ENCODE measurements at regions not wholly inside any gene's neighbourhood (a gene's known extent, or its start where the extent isn't known, plus 50 kb on each side); places are given as distances from the start of the nearest gene placed in this dataset.

DNA sequence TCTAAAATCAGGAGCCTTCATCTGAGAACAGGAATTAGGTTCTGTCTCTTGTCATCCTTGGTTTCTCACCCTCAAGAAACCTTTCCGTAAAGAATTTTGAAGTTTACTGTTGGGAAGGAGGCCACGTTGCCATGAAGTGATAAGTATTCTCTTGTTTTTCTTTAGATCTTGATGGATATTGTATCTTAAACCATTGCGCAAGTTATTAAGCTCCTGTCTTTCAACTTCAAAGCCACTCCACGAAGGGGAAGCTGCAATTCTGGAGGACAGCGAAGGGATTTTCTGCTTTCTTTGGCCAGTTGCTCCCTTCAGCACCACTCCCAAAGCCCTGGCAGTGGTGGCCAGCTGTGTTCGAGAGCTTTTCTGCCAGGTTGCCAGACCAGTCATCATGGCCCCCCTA lies 198.1 kb upstream of the EXOC2 start:
- DNase-seq (ENCODE audit: low read depth, low spot score) (no peak), ATAC-seq (no peak)
- Histone ChIP-seq H2AFZ (ENCODE audit: low read depth, low read length, poor library complexity, severe bottlenecking) (no peak overlapping the region), H3K27ac (ENCODE audit: low read depth, low read length) (no peak overlapping the region), H3K36me3 (ENCODE audit: control insufficient read depth in 1 of 2, insufficient read depth in 2 of 2, low read length in 2 of 2) (no peaks in the 10 kb centered on the region), H3K79me2 (ENCODE audit: insufficient read depth, low read length) (no peaks in the 10 kb centered on the region), H3K4me1 (ENCODE audit: control insufficient read depth in 1 of 2, insufficient read depth in 2 of 2, low read length in 2 of 2) (no peaks in the 10 kb centered on the region), H3K9me2 (ENCODE audit: insufficient read depth) (no peaks in the 10 kb centered on the region), H4K20me1 (ENCODE audit: insufficient read depth) (no peaks in the 10 kb centered on the region), H3K9ac (ENCODE audit: low read length) (no peak overlapping the region), H3K4me3 (replicated peaks in 1 of 2; ENCODE audit: low read depth in 1 of 2, low read length in 2 of 2) (no peak overlapping the region), H3K4me2 (ENCODE audit: low read length) (no peak overlapping the region), H3K9me3 (ENCODE audit: control insufficient read depth in 1 of 2, insufficient read depth in 1 of 2, low read depth in 1 of 2, low read length in 2 of 2) (no peaks in the 10 kb centered on the region), H3K27me3 (ENCODE audit: insufficient read depth, low read length) (no peaks in the 10 kb centered on the region)
- POLR2A ChIA-PET = no interaction called here
- no TSS peak for BruUV-seq (replicated peaks)
- TF ChIP-seq POLR2A (IDR thresholded peaks at IDR 0.05; ENCODE audit: borderline replicate concordance, extremely low read depth, insufficient read depth, insufficient read length) = no peak
- RAD21 ChIA-PET (ENCODE audit: low non-redundant PET in 1 of 2, low total read pairs in 2 of 2, uncharacterized antibody in 2 of 2, unreplicated experiment in 2 of 2) = no interaction called here
- CTCF ChIA-PET = no interaction called here
- intact Hi-C loops (cut with micrococcal nuclease) = no loop called here

DNA sequence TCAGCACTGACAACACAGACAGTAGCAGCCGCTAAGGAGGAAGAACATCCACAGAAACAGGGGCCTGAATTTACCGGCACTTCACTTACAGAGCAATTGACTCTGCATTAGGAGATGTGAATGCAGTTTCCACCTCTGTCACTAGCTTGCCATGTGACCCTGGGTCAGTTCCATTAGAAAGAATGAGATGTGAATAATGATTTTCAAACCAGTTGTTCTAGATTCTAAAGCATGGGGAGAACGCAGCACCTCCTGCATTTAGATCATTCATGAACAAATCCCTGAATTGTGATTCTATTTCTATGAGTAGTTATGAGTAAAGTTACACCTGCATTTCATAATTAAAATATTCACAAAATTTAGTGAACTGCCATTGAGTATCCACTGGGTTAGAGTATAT lies 197.3 kb upstream of the EXOC2 start:
- RAD21 ChIA-PET (ENCODE audit: low non-redundant PET in 1 of 2, low total read pairs in 2 of 2, uncharacterized antibody in 2 of 2, unreplicated experiment in 2 of 2) = no interaction called here
- Histone ChIP-seq H3K9ac (ENCODE audit: low read length) (no peak overlapping the region), H3K36me3 (ENCODE audit: control insufficient read depth in 1 of 2, insufficient read depth in 2 of 2, low read length in 2 of 2) (no peaks in the 10 kb centered on the region), H3K27ac (ENCODE audit: low read depth, low read length) (no peak overlapping the region), H3K79me2 (ENCODE audit: insufficient read depth, low read length) (no peaks in the 10 kb centered on the region), H3K9me2 (ENCODE audit: insufficient read depth) (no peaks in the 10 kb centered on the region), H4K20me1 (ENCODE audit: insufficient read depth) (no peaks in the 10 kb centered on the region), H3K4me3 (replicated peaks in 1 of 2; ENCODE audit: low read depth in 1 of 2, low read length in 2 of 2) (no peak overlapping the region), H3K4me1 (ENCODE audit: control insufficient read depth in 1 of 2, insufficient read depth in 2 of 2, low read length in 2 of 2) (no peaks in the 10 kb centered on the region), H2AFZ (ENCODE audit: low read depth, low read length, poor library complexity, severe bottlenecking) (no peak overlapping the region), H3K9me3 (ENCODE audit: control insufficient read depth in 1 of 2, insufficient read depth in 1 of 2, low read depth in 1 of 2, low read length in 2 of 2) (no peaks in the 10 kb centered on the region), H3K27me3 (ENCODE audit: insufficient read depth, low read length) (no peaks in the 10 kb centered on the region), H3K4me2 (ENCODE audit: low read length) (no peak overlapping the region)
- no TSS peak for BruUV-seq (replicated peaks)
- DNase-seq (ENCODE audit: low read depth, low spot score) (no peak), ATAC-seq (no peak)
- intact Hi-C loops (cut with micrococcal nuclease) = no loop called here
- CTCF ChIA-PET = no interaction called here
- TF ChIP-seq EZH2 (IDR thresholded peaks at IDR 0.05) (no peak), CEBPB (IDR thresholded peaks at IDR 0.05; ENCODE audit: low read depth) (no peak), ZFX (IDR thresholded peaks at IDR 0.05) (no peak), SRF (IDR thresholded peaks at IDR 0.05; ENCODE audit: low read depth) (no peak), TCF7L2 (IDR thresholded peaks at IDR 0.05; ENCODE audit: borderline replicate concordance, extremely low read depth, insufficient read depth, insufficient read length) (no peak), YY1 (IDR thresholded peaks at IDR 0.05; ENCODE audit: extremely low read depth, insufficient replicate concordance, low read depth, low read length) (no peak), RAD21 (IDR thresholded peaks at IDR 0.05; ENCODE audit: low read depth) (no peak), ELF1 (IDR thresholded peaks at IDR 0.05; ENCODE audit: borderline replicate concordance, low read depth) (no peak), EGR1 (IDR thresholded peaks at IDR 0.05; ENCODE audit: low read depth) (no peak)
- TF ChIP-seq, protein P1, sequence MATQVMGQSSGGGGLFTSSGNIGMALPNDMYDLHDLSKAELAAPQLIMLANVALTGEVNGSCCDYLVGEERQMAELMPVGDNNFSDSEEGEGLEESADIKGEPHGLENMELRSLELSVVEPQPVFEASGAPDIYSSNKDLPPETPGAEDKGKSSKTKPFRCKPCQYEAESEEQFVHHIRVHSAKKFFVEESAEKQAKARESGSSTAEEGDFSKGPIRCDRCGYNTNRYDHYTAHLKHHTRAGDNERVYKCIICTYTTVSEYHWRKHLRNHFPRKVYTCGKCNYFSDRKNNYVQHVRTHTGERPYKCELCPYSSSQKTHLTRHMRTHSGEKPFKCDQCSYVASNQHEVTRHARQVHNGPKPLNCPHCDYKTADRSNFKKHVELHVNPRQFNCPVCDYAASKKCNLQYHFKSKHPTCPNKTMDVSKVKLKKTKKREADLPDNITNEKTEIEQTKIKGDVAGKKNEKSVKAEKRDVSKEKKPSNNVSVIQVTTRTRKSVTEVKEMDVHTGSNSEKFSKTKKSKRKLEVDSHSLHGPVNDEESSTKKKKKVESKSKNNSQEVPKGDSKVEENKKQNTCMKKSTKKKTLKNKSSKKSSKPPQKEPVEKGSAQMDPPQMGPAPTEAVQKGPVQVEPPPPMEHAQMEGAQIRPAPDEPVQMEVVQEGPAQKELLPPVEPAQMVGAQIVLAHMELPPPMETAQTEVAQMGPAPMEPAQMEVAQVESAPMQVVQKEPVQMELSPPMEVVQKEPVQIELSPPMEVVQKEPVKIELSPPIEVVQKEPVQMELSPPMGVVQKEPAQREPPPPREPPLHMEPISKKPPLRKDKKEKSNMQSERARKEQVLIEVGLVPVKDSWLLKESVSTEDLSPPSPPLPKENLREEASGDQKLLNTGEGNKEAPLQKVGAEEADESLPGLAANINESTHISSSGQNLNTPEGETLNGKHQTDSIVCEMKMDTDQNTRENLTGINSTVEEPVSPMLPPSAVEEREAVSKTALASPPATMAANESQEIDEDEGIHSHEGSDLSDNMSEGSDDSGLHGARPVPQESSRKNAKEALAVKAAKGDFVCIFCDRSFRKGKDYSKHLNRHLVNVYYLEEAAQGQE (IDR thresholded peaks at IDR 0.05; ENCODE audit: low read depth) = no peak
- TF ChIP-seq, protein P2, sequence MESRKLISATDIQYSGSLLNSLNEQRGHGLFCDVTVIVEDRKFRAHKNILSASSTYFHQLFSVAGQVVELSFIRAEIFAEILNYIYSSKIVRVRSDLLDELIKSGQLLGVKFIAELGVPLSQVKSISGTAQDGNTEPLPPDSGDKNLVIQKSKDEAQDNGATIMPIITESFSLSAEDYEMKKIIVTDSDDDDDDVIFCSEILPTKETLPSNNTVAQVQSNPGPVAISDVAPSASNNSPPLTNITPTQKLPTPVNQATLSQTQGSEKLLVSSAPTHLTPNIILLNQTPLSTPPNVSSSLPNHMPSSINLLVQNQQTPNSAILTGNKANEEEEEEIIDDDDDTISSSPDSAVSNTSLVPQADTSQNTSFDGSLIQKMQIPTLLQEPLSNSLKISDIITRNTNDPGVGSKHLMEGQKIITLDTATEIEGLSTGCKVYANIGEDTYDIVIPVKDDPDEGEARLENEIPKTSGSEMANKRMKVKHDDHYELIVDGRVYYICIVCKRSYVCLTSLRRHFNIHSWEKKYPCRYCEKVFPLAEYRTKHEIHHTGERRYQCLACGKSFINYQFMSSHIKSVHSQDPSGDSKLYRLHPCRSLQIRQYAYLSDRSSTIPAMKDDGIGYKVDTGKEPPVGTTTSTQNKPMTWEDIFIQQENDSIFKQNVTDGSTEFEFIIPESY (IDR thresholded peaks at IDR 0.05; ENCODE audit: extremely low read depth, insufficient replicate concordance, low read length) = no peak
- POLR2A ChIA-PET = no interaction called here
